Cerebellar cortex (tissue), 1 donor: ENCODE measurements at regions not wholly inside any gene's neighbourhood (a gene's known extent, or its start where the extent isn't known, plus 50 kb on each side); places are given as distances from the start of the nearest gene placed in this dataset.

Source experiments
- DNase-seq: peaks from one replicate; pipeline ENCODE4 v3.0.0-alpha.2; 2015; ENCODE audit warnings: low spot score

DNA sequence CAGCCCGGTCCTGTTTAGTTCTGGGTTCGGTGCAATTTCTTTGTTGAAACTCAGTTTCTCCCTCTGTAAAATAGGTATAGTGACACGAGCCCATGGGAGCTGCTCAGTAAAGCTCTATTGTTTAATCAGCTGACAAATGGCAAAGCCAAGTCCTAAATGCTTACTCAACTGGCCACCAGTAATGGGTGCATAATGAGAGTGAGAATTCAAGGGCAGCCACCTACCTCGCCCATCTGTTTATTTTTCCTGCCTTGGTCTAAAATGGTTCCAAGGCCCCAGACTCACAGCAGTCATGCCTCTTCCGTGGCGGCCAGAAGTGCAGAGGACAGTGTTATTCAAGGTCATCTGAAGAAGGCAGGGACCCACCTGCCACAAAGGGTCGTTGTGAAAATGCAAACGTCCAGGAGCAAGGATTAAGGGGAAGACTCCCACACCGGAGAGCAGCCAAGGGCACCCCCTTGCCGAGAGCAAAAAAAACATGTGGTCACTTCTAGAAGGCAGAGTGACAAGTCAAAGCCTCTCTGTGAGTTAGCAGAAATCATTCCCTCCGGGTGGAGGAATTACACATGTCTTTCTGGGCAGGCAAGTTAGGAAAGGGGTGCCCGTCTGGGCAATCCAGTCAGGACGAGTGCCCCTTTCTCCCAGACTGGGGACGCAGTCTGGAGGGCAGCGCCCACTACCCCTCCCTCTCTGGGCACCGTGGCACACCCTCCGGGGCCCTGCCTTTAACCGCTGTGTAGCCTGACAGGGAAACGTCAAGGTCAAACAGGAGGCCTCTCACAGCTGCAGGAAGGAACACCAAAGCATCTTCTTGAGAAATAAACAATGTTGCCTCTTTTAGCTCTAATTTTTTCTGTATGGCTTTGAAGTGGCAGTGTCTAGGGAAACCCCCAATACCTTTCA, 186.2 kb downstream of the FOXO1 start:
- no peak for DNase-seq

DNA sequence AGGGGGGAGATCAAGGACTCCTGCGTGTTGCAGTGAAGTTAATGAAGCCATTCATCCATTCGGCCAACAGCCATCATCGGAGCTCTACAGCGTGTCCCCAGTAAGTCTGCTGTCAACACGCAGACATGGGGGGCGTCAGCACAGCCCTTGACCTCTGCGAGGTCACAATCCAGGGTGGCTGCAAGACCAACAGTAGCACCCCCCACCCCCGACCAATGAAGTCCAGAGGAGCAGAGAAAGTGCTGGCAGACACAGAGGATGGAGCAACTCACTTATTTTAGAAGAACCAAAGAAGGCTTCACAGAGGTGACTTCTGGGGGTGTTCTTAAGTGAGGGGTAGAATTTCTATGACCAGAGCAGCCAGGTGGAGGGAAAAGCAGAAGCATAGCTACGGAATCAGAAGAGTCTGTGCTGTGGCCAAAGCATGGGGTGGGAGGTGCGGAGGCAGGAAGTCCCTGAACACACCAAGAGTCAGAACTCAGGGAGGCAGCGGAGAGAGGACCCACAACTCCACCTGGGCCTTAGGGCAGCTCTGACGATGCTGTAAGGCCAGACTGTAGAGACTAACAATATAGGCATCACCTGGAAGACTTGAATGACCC, 185.4 kb downstream of the FOXO1 start:
- DNase-seq: no peak

DNA sequence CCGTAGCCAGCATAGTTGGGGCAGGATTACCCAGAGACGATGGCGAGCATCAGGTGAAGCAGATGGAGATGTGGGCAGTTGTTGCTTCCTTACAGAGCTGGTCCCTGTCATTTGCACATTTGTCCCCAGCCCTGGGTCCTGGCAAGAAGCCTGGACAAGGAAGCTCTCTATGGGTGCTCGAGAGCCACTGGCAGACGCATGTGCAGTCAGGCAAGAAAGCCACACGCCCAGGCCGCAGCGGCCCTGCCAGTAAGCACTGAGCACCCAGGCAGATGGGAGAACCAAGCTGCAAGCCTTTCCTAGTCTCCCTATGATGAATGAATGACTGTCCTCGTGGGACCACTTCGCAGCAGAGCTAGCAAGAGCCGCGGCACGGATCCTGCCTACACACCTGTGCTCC, 182.8 kb downstream of the FOXO1 start:
- DNase-seq: peak; percentile 14

DNA sequence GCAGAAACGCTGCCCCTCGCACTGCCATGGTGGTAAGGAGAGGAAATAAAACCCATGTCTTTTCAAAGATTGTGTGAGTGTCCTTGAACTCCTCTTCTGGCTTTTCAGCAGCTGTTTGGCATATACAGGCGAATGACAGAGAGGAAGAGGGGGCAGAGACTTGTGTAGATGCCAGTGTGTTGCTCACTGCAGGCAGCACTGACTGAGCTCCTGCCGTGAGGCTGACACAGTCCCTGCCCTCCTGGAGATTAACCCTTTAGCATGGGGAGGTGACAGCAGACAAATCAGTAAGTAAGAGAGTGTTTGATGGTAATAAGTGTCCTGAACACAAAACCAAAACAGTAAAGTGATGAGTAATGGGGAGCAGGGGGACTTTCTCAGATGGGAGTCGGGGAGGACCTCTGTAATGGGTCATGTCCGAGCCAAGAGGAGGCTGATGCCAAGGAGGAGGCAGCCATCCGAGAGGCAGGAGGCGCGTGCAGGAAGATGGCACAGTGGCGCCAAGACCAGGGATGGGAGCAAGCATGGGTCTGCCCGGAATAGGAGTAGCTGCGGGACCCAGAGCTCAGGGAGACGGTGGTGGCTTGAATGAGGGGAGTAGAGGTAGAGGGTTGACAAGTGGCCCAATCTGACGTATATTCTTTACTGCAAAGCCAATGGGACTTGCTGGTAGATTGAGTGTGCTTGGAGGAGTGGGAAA, 182.2 kb downstream of the FOXO1 start:
- DNase-seq: no peak

DNA sequence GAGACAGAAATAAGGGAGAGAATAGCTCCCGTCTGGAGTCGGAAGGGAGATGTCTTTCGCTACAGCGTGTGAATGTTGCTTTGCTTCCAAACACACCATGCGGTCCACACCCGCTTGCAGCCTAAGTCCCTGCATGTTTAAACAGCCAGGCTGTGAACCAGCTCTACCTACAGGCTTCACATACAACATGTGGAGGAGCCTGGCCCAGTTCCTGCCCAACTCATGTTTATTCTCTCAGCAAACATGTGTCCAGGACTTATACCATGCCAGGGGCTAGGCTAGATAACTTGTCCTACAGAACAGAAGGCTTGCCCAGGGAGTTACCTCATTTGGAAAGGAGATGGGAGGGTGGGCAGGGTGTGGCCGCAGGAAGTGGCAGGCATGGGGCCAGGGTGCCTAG, 181.5 kb downstream of the FOXO1 start:
- DNase-seq: no peak

DNA sequence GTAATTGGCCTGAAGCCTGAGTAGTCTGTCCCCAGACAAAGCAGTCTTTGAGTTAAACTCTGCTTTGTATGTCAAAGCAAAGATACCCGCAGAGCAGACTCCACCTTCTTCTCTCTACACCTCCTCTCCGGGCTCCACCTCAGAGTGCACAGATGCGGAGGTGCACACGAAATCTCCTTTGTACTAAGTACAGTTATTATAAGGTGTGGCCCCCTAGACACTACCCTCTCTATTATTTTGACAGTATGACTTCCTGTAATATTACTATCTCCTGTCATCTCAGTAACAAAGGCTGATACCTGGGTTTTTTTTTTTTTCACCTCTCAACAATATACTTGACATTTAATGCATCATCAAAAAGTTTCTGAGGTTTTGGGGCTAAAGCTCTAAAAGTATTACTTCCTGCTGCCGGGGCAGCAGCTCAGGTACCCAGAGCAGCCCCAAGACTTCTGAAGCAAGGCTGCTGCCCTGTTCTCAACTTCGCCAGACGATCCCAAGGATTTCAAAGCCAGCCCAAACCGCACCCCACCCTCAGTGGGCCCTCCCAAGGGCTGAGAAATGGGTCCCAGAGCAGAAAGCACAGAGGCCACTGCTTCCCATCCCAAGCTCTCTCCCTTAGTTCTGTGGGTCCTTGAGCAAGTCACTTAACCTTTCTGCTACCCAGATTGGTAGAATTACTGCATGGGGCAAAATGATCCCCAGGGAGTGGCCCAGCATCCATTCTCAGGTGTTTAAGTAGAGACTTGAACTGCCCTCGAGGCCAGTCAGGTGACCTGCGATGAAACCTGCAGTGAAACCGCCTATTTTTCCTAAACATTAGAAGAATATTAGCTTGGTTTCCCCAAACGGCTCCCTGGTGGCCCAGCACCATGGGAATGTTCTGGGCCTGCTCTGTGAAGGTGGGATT, 180.6 kb downstream of the FOXO1 start:
- no peak for DNase-seq

DNA sequence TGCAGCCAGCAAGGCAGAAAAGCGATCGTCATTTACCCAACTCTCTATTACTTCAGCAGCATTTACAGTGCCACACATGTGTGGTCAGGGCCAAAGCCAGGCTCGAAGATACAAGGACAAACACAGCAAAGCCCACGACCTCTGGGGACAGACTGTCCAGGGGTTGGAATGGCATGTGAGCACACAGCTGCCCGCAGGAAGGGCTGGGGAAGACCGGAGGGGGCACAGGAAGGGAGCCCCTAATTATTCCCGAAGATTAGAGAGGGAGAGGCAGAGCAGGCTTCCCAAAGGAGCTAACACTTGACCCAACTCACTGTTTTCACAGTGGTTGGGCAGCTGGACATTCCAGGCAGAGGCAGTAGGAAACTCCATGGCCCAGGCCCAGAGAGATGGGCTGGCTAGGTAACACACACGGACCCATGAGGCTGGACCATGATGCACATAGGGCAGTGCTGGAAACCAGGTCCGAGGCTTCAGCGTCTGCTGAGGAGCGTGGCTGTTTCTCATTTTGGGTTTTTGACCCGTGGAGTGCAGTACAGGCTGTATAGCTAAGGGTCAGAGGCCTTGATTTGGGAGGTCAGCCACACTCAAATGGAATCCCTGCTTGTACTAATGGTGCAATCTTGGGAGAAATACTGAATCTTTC, 179.8 kb downstream of the FOXO1 start:
- no peak for DNase-seq

DNA sequence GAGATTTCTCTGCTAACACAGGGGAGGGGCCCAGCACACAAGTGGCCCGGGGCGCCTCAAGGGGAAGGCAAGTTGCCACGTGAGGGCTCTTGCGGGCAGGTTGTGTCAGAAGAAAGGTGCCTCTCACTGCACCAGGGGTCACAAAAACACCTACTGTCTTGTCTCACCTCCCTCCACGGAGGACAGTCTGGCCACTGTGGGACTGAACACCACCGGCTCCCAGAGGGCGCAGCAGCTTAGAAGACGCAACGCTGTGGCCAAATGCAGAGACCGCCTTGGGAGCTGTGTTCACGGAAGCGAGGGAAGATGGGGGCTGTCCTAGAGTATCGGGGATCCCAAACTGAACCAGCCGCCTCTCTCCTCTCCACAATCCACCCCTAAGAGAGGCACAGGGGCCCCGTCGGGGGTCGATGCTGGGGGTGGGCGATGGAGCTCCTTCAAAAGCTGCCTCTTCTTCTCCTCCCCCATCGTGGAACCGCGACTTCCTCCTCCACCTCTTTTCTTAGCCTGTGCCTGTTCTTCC, 177.5 kb downstream of the FOXO1 start:
- DNase-seq: no peak

DNA sequence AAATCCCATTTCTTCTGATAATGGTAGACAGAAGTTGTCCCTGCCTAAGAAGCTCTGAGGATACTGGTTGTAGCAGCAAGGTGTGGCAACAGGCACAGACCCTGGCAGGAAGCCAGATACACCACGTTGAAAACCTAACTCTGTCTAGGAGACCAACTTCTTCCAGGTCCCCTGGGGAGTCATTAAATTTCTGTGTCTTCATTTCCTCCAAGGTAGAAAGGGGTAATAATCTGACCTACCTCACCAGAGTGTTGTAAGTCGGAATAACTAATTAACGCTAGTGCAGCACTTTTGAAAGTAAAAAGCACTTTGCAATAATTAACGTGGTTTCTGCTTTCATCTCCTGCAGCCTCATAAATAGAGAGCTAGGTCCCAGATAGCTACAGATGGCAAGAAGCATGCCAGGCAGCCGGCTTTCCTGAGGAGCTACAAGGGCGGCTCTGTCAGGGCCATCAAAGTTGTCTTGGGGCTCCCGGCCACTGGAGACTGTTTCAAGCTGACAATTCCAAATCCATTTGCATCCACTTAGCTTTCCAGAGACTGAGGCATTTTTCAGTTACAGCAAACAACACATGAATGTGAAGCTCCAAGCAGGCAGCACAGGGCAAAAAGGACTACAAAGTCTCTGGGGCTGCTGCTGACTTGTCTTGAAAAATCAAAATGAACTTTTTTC, 176.2 kb downstream of the FOXO1 start:
- DNase-seq: no peak

DNA sequence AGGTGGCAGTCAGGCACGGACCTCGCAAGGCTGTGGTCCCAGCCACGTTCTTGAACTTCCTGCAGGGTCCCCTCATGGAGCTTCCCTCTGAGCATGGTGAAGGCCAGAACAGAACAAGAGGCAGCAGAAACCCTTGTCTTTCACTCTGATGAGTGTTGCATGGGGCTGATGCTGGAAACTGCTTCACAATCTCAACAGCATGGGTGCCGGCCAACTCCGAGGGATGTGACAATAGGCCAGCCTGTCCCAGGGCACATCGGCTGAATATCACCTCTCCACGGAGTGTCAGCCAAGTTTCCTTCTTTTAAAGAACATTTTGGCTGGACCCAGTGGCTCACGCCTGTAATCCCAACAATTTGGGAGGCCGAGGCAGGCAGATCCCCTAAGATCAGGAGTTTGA, 173.9 kb downstream of the FOXO1 start:
- DNase-seq: no peak

DNA sequence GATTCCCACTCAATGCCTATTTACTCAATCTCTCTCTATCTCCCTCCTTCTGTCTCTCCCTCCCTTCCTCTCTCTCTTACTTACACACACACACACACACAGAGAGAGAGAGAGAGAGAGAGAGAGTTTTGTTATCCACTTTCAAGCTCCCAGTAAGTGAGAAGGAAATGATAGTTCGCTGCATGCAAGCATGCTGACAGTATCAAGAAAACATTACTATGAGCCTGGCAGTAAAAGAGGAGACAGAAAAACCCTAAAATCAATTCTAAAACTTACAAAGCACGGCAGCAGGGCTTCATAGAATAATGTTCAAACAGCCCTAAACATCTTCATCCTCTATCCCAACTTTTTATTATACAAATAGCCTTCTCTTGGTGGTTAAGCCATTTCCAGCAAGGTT, 171.9 kb downstream of the FOXO1 start:
- DNase-seq: no peak

DNA sequence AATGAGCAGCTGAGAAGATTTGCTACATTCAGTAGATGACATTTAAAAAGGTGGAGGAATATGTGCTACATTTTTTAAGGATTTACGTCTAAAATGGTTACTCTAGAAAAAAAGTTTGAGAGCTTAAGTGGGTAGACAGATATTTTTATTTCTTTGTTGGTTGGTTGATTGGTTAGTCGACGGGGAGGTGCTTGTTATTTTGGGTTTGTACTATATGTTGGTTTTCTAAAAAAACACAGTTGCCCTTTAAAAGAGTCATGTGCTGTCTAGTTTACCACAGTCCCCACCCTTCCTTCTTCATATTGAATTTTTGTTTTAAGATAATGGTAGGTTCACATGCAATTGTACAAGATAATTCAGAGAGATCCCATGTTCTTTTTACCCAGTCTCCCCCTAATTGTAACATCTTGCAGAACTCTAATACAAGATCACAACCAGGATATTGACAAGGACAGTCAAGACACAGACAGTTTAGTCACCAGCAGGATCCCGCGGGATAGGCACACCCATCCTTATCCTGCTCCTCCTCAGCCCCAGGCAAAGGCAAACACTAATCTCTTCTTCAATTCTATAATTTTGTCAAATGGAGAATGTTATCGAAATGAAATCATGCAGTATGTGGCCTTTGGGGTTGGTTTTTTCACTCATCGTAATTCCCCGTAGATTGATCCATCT, 171.4 kb downstream of the FOXO1 start:
- DNase-seq: no peak

DNA sequence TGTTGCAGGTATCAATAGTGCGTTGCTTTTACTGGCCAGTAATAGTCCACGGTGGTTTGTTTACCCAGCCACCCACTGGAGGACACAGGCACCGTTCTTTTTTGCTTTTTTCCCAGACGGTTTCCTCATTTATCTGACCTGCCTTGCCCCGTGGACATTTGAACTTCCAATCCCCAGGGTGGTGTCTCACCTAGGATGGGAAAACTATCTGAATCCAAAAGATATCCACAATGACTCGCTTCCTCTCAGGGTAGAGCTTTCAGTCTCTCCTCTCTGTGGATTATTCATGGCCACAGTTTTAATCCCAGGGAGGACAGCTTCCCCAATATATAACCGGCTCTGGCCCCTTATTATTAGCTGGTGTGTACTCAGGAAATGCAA, 170.8 kb downstream of the FOXO1 start:
- DNase-seq: no peak

DNA sequence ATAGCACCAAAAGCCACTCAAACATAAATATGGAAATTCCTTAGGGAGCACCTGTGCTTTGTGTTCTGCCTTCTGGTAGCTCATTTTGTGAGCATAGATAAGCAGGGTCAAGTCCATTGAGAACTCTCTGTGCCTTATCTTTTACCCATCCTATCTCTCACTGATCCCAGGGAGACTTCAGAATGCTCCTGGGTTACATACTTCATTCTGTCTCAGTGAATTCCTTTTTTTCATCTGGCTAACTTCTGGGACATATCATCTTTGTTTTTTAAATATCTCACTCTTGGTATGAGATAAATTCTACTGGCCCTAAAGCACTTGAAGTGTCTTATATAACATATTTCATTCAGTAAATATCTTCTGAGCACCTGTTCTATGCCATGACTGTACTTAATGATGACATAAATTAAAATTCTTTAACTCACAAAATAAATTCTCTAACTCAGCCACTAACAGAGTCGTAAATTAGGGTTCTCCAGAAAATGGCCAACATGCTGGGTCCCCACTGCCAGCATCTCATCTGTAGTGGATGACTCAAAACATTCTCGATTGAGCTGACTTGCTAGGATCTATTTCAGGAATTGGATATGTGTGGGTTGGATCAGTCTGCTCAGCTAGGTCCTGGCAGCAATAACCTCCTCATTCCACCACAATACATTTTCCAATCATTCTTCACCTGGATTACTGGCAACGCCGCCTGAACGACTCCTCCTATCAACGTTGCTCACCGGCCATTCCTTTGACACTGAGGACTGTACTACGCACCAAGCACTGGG, 170.2 kb downstream of the FOXO1 start:
- DNase-seq: no peak

DNA sequence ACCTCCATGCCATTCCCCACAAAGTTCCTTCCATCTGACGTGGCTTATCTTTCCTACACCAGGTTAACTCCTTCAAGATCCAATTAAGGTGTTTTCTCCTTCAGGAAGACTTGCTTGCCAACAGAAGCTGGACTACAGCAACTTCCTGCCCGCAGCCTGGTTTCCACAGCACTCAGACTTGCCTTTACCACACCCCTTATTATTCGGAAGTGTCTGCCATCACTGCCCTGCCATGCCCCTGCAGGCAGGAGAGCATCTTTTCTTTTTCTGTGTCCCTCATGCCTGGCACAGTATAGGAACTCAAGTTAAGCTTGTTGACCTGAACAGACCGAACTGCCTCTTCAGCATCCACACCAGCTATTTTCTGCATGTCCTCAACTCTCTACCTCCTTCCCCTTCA, 168.0 kb downstream of the FOXO1 start:
- DNase-seq: no peak

DNA sequence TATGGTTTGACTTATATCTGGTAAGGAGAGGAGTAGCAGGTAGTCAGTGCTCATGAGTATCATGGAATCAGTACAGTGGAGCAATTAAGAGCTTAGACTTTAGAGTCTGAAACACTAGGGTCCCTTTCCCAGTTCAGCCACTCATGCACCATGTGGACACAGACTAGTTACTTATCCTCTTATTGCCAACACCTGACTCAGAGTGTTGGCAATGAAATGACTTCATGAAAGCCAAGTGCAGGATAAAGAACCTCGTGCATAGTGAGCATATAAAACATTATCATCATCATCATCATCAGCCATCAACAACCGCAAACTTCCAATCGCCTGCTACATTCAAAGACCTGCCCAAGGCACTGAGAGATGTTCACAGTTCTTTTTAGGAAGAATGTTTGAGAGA, 164.2 kb downstream of the FOXO1 start:
- no peak for DNase-seq

DNA sequence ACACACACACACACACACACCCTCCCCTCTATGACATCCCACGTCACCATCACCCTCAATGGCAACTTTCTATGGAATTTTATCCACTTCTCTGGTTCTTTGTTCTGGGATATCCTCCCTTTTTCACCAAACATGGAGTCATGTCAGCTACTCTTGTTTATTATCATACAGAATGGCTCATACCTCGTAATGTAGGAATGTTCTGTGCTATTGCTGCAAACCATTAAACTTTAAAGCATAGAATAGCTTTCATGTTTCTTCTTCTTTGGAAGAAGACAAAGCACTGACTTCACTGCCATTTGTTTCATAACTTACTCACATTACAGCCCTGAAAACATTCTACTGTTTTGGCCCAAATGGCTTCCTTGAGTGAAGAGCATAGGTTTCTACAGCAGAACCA, 163.4 kb downstream of the FOXO1 start:
- no peak for DNase-seq

DNA sequence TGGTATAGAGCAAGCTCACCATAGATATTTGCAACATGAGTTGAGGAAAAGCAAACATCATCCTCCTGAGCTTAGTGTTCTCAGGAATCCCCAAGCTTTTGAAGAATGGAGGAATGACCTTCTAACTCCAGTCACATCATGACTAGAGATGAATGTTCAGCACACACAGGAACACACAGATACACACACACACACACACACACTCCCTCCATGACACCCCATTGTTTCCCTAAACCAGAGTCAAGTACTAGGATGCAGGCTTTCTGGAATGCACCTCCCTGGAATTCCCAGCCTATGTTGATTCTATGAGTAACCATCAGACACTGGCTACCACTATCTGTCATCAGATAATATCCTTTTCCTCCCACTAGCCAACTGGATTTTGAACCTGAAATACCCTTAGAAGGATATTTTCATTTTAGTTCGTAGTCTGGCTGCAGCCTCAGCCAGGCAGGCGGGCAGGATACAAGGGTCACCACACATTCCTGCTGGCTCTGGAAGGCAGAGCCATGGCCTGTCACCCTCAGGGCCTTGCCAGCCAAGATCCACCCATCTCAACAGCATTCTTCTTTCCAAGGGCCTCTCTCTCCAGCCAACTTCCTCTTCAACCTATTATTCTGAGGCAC, 162.4 kb downstream of the FOXO1 start:
- DNase-seq: no peak

DNA sequence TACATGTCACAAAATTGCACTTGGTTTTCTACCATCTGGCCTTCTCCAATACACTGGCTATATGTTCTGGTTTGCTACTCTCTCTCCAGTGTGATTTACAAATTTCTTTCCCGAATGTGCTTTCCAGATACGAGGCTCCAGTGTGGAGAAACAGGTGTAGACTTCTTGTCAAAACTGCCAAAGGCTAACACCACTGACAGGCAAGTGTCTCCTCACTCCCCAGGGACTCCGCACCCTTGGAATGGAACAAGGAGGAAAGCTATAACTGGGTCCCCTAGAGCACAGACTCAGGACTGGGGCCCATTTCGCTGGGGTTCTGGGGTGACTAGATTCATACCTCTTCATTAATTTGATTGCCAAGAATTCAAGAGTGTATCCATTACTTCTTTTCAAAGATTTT, 161.8 kb downstream of the FOXO1 start:
- no peak for DNase-seq
